HepG2 (cell line): ENCODE measurements at regions not wholly inside any gene's neighbourhood (a gene's known extent, or its start where the extent isn't known, plus 50 kb on each side); places are given as distances from the start of the nearest gene placed in this dataset.

Source experiments
- ATAC-seq: fragments of 200-7000 bp; cut with Tn5 transposase; 3 replicates; pipeline ENCODE4 v1.9.1; 2020; ENCODE audit warnings: mild to moderate bottlenecking, moderate library complexity
- BruUV-seq: library from RNA; stranded (reverse); fragments of 400-500 nt; replicated peaks from 2 replicates; lab custom pipeline; 2021; lab: Mats Ljungman, UMichigan
- CTCF ChIA-PET: fragments of 300-600 bp; formaldehyde crosslinking; extraction: SDS; loops from one replicate; lab custom pipeline; 2021; ENCODE audit warnings: low total read pairs, inconsistent platforms, low intra/inter-chr PET ratio; lab: Yijun Ruan, JAX
- POLR2A ChIA-PET: fragments of 350-600 bp; sonication (Branson Sonifier 250); formaldehyde crosslinking; loops from one replicate; lab custom pipeline; 2020; ENCODE audit warnings: antibody characterized with exemption, inconsistent platforms; lab: Yijun Ruan, JAX
- DNase-seq: peaks from one replicate; pipeline ENCODE4 v3.0.0-alpha.2; 2015; ENCODE audit warnings: low spot score
- FAIRE-seq: peaks from 3 replicates; lab custom pipeline; 2011; peaks lifted over from hg19 to GRCh38; lab: Jason Lieb, UNC
- H2AFZ ChIP-seq: one replicate; pipeline ENCODE4 v1.6.1; 2011; ENCODE audit warnings: low read length, inconsistent platforms
- H3K27ac ChIP-seq: fragments of 300-600 bp; 3 replicates; pipeline ENCODE4 v1.8.0; 2011; ENCODE audit warnings: mixed run types, mild to moderate bottlenecking, mixed read lengths, low read length, inconsistent platforms; ENCODE audit not compliant: insufficient read depth; ENCODE audit errors: extremely low read length
- H3K27me3 ChIP-seq, 2 experiments: fragments of 200-600 bp in 1 of 2; 2 replicates in 1 of 2; 3 replicates in 1 of 2; pipeline versions ENCODE4 v1.6.0 to v1.8.0; 2011; ENCODE audit warnings: low read length in 2 of 2, mild to moderate bottlenecking in 2 of 2, moderate library complexity in 2 of 2, inconsistent platforms in 1 of 2; ENCODE audit not compliant: insufficient read depth in 2 of 2, control insufficient read depth in 1 of 2
- H3K36me3 ChIP-seq, 2 experiments: fragments of 200-600 bp in 1 of 2; replicated peaks in 1 of 2; 2 replicates in 1 of 2; 3 replicates in 1 of 2; pipeline versions ENCODE4 v1.5.1 to v1.8.0; 2011; ENCODE audit warnings: low read length in 2 of 2, inconsistent platforms in 1 of 2; ENCODE audit not compliant: insufficient read depth in 2 of 2, control insufficient read depth in 1 of 2
- H3K4me1 ChIP-seq: 2 replicates; pipeline ENCODE4 v1.5.1; 2012; ENCODE audit warnings: low read length, inconsistent platforms; ENCODE audit not compliant: insufficient read depth
- H3K4me2 ChIP-seq: 2 replicates; pipeline ENCODE4 v1.6.0; 2011; ENCODE audit warnings: low read depth, low read length, inconsistent platforms
- H3K4me3 ChIP-seq, 3 experiments: fragments of 200-600 bp in 1 of 3; sonication (generic), shearing (Covaris generic) in 1 of 3; replicated peaks in 1 of 3; 2 replicates each; pipeline ENCODE4 v1.5.1; 2011 to 2016; ENCODE audit warnings: low read length in 3 of 3, inconsistent platforms in 2 of 3, low read depth in 2 of 3, mild to moderate bottlenecking in 2 of 3, control low read depth in 1 of 3, mixed read lengths in 1 of 3; ENCODE audit not compliant: insufficient read depth in 1 of 3
- H3K79me2 ChIP-seq: one replicate; pipeline ENCODE4 v1.6.1; 2011; ENCODE audit warnings: low read length, inconsistent platforms; ENCODE audit not compliant: insufficient read depth
- H3K9ac ChIP-seq: 2 replicates; pipeline ENCODE4 v1.6.0; 2011; ENCODE audit warnings: mild to moderate bottlenecking, low read depth, low read length, inconsistent platforms; ENCODE audit not compliant: insufficient read depth
- H3K9me3 ChIP-seq: 2 replicates; pipeline ENCODE4 v1.5.1; 2012; ENCODE audit warnings: mild to moderate bottlenecking, low read length
- H4K20me1 ChIP-seq: 2 replicates; pipeline ENCODE4 v1.6.0; 2011; ENCODE audit warnings: inconsistent platforms, mild to moderate bottlenecking, low read length, moderate library complexity; ENCODE audit not compliant: insufficient read depth
- ARNTL ChIP-seq: sonication (generic); formaldehyde crosslinking; IDR thresholded peaks from 2 replicates; pipeline ENCODE4 v1.4.0; 2020; ENCODE audit warnings: mild to moderate bottlenecking, missing genetic modification reagents
- GATAD2A ChIP-seq: IDR thresholded peaks from 2 replicates; pipeline ENCODE4 v1.6.1; 2016
- HOXA7 ChIP-seq: sonication (generic); formaldehyde crosslinking; IDR thresholded peaks from 2 replicates; pipeline ENCODE4 v1.8.1; 2022; ENCODE audit warnings: mild to moderate bottlenecking, missing genetic modification reagents, moderate library complexity
- NCOR1 ChIP-seq: fragments of 200-600 bp; sonication (generic); IDR thresholded peaks from 2 replicates; pipeline ENCODE4 v1.7.0; 2017; ENCODE audit warnings: antibody characterized with exemption, low read length, borderline replicate concordance
- PAWR ChIP-seq: sonication (generic); formaldehyde crosslinking; IDR thresholded peaks from 2 replicates; pipeline ENCODE4 v1.4.0; 2020; ENCODE audit warnings: missing genetic modification reagents, mild to moderate bottlenecking, borderline replicate concordance
- REPIN1 ChIP-seq: sonication (generic); formaldehyde crosslinking; IDR thresholded peaks from 2 replicates; pipeline ENCODE4 v1.8.0; 2022; ENCODE audit warnings: missing genetic modification reagents, low read depth, mild to moderate bottlenecking, borderline replicate concordance
- ZBTB7B ChIP-seq: sonication (generic); formaldehyde crosslinking; IDR thresholded peaks from 2 replicates; pipeline ENCODE4 v1.4.0; 2020; ENCODE audit warnings: missing genetic modification reagents
- ZMAT3 ChIP-seq: sonication (generic); formaldehyde crosslinking; conservative IDR thresholded peaks from 2 replicates; pipeline ENCODE4 v1.7.0; 2021; ENCODE audit warnings: missing genetic modification reagents
- ZNF660 ChIP-seq: sonication (generic); formaldehyde crosslinking; IDR thresholded peaks from 2 replicates; pipeline ENCODE4 v1.5.1; 2020; ENCODE audit warnings: mild to moderate bottlenecking, low read depth, missing genetic modification reagents, borderline replicate concordance
- ZNF7 ChIP-seq: IDR thresholded peaks from 2 replicates; pipeline ENCODE4 v1.6.1; 2016; ENCODE audit warnings: missing biosample characterization, missing genetic modification reagents
- WGBS: methylation state at CpG from one replicate; pipeline ENCODE4 v1.1.6; 2017; ENCODE audit warnings: low lambda C conversion rate; 5-methylcytosine and 5-hydroxymethylcytosine counted together
- in situ Hi-C: cut with HindIII; loops from 2 replicates; pipeline ENCODE4 v1.10.0; 2017; ENCODE audit warnings: low pct_unique_long_range_greater_than_20kb; ENCODE audit not compliant: extremely low pct_ligation_motif_present
- intact Hi-C: fragments of 100-400 bp; cut with micrococcal nuclease; formaldehyde crosslinking; loops from one replicate; pipeline ENCODE4 v1.10.0; 2022; ENCODE audit not compliant: unreplicated experiment

- H3K9ac ChIP-seq = no peak overlapping the region
- BruUV-seq = no TSS peak
- POLR2A ChIA-PET = no interaction called here
- H3K36me3 ChIP-seq = no peaks in the 10 kb centered on the region
- no peaks in the 10 kb centered on the region for H3K79me2 ChIP-seq
- H3K9me3 ChIP-seq = no peaks in the 10 kb centered on the region
- no peak for DNase-seq
- no peak for FAIRE-seq
- no peak overlapping the region for H3K27ac ChIP-seq
- H4K20me1 ChIP-seq = no peaks in the 10 kb centered on the region
- TF ChIP-seq REPIN1 (CRISPR knock-in tag) (no peak), ZNF7 (CRISPR knock-in tag) (no peak), ARNTL (CRISPR knock-in tag) (no peak), GATAD2A (CRISPR knock-in tag) (no peak)
- no peak for ATAC-seq
- CTCF ChIA-PET = no interaction called here
- no peak overlapping the region for H3K4me2 ChIP-seq
- in situ Hi-C loops (no loop called here), intact Hi-C loops (no loop called here)
- H3K4me1 ChIP-seq = no peaks in the 10 kb centered on the region
- 0 out of 5 replicates have a peak, but pooled peaks cover 0 to 2% of the 10 kb centered on the region in 2 experiments for H3K27me3 ChIP-seq
- H3K4me3 ChIP-seq = no peak overlapping the region
- no peak overlapping the region for H2AFZ ChIP-seq
Measured at GRCh38 chr13:40213779-40214178, 452.7 kb downstream of the FOXO1 start.

DNA sequence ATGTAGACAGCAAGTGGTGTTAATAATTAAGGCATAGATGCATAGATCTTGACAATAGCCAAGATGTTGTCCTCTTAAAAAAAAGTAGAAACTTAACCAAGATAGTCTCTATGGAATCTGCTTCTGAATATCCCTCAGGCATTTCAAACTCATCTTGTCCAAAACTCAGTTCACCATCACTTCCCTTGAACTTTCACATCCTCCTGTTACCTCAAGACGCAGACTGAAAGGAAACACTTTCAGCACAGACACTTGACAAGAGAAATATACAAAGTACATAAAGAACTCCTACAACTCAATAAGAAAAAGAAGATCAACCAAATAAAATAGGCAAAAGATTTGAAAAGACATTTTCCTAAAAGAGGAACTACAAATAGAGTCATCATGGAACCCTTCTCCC, 451.1 kb downstream of the FOXO1 start:
- no peak for FAIRE-seq
- ChIA-PET POLR2A (no interaction called here), CTCF (no interaction called here)
- 94% methylated on average over 1 of the region's 1 CpG for WGBS
- H3K9ac ChIP-seq = no peak overlapping the region
- H3K4me1 ChIP-seq = peaks cover 5% of the 10 kb centered on the region
- intact Hi-C loops = no loop called here
- TF ChIP-seq ZNF660 (CRISPR knock-in tag) (no peak), NCOR1 (no peak), HOXA7 (no peak), PAWR (CRISPR knock-in tag) (no peak), ZMAT3 (CRISPR knock-in tag) (no peak), ZBTB7B (no peak)
- H3K27me3 ChIP-seq = 0 out of 5 replicates have a peak, but pooled peaks cover 0 to 2% of the 10 kb centered on the region in 2 experiments
- BruUV-seq = no TSS peak
- H3K4me3 ChIP-seq = no peak overlapping the region
- H3K27ac ChIP-seq = no peak overlapping the region
- H3K79me2 ChIP-seq = no peaks in the 10 kb centered on the region
- H4K20me1 ChIP-seq = no peaks in the 10 kb centered on the region
- H3K4me2 ChIP-seq = no peak overlapping the region
- no peak for ATAC-seq
- no peaks in the 10 kb centered on the region for H3K9me3 ChIP-seq
- in situ Hi-C loops = no loop called here
- H2AFZ ChIP-seq = no peak overlapping the region
- H3K36me3 ChIP-seq = no peaks in the 10 kb centered on the region
- no peak for DNase-seq
